Right renal pelvis (tissue), 4 donors: ENCODE measurements at regions not wholly inside any gene's neighbourhood (a gene's known extent, or its start where the extent isn't known, plus 50 kb on each side); places are given as distances from the start of the nearest gene placed in this dataset.

Experiments
- DNase-seq, 4 donors: peaks; one replicate each; pipeline ENCODE4 v3.0.0-alpha.2; 2013; ENCODE audit warnings: low read depth in 4 of 4, low spot score in 3 of 4, missing footprints in 1 of 4

- no peak for DNase-seq
Observed at GRCh38 chr11:110764485-110764884, 52.2 kb upstream of the ARHGAP20 start.

- DNase-seq = peak; percentile 11 to 44 (median 34)
Observed at GRCh38 chr11:110763249-110764011, 51.2 kb upstream of the ARHGAP20 start.

GRCh38 chr11:110762590-110762989, 50.4 kb upstream of the ARHGAP20 start:
- no peak for DNase-seq
